HPDE6-E6E7 (cell line): ENCODE measurements at regions not wholly inside any gene's neighbourhood (a gene's known extent, or its start where the extent isn't known, plus 50 kb on each side); places are given as distances from the start of the nearest gene placed in this dataset.

Experiments
- DNase-seq: peaks from one replicate; pipeline ENCODE4 v3.0.0; 2011; ENCODE audit warnings: missing footprints; ENCODE audit errors: extremely low spot score

DNA sequence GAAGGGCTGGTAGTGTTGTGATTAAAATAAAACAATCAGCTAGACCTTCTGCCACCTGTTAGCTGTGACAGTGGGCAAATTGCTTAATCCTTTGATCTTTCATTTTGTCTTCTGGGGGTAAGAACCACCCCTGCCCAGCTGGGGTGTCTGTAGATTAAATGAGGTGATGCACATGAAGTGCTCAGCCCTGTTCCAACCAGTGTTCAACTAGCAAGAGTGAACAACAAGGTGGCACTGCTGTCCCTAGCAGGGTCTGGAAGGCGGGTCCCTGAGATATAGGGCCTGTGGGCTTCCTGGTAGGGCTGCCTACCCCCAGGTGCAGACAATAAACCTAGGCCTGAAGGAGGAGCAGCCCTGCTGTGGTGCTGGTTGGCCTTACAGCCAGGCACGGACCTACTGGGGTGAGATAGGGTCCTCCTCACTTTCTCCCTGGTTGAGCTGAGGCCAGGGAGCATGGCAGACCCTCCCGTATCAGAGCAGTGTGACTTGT, 60.6 kb downstream of the ARL6IP4 start:
- no peak for DNase-seq

DNA sequence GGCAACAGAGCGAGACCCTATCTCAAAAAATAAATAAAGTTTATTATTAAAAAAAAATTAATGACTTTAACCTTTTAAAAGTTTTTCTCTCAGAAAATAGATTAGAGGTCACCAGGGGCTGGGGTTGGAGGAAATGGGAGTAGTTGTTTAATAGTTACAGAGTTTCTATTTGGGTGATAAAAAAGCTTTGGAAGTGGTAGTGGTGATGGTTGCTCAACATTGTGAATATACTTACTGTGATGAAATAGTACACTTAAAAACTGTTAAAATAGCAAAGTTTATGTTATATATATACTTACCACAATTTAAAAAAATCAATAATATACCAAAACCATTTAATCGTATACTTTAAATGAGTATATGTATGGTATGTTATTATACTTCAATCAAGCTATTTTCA, 59.6 kb downstream of the ARL6IP4 start:
- no peak for DNase-seq

DNA sequence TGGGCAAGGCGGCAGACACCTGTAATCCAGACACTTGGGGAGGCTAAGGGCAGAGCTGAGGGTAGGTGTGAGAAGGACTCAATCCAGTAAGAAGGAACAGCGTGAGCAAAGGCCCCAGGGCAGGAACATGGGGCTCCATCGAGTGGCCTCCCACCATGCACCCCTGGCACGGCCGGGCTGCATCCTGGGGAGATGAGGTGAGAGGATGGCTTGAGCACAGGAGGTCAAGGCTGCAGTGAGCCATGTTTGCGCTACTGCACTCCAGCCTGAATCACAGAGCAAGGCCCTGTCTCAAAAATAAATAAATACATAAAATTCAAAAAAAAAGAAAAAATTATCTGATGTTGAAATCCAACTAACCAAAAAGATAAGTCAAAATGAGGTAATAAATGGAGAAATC, 58.5 kb downstream of the ARL6IP4 start:
- DNase-seq, result no peak

DNA sequence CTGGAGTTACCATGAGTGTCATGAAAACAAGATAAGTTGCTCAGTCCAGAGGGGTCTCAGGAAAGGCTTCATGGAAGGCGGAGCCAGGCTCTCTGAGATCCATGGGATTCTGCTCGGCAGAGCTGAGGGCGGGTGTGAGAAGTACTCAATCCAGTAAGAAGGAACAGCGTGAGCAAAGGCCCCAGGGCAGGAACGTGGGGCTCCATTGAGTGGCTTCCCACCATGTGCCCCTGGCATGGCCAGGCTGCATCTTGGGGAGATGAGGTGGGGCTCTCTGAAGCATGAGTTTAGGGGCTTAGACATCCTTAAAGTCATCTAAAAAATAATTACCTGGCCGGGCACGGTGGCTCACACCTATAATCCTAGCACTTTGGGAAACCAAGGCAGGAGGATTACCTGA, 58.0 kb downstream of the ARL6IP4 start:
- DNase-seq, result no peak

DNA sequence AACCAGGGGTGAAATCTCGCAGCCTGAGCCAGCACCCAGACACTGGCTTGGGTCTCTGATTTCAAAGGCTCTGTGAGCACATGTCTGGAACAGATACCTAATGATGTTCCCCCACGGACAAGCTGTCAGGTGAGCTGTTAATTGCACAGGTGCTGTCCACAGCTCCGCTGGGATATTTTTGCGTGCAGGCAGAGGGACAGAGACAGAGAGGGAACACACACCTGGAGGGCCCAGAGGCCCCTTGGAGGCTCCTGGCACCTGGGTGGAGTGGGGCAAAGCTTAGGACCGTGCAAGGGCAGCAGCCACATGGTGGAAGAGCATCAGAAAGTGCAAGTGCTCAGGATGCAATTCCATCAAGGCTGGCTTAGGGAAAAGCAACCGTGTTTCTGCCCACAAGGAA, 57.3 kb downstream of the ARL6IP4 start:
- DNase-seq, result no peak

DNA sequence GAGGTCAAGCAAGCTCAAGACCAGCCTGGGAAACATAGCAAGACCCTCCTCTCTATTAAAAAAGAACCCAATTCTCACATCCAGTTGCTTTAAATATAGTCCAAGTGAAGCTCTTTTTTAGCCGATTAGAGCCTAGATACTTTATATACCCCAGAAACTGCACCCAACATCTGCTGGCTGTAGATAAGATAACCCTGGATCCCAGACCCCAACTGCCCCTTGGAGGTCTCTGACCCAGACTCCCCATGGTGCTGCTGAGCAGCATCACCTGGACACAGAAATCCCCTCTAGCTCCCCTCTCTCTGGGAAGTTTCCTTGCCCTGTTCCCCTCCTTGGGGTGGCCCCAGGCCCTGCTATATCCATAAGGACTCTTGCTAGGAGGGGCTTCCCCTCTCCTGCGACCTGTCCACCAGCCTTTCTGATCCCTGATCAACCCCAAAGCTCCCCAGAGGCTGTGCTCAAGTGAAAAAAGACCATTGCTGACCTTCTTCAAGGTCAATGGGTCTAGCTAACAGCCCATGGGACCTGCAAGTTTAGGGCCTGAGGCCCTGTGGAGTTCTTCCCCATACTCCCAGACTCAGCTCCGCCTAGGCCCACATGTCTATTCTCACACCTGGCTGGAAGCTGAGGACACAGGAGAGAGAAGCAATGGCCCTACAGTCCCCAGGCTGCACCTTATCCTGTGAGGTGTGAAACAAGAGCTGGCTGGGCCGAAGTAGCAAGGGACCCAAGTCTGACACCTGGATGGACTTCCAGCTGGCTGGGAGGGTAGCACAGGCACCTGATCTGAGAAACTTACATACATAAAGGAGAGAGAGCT, 56.2 kb downstream of the ARL6IP4 start:
- no peak for DNase-seq

DNA sequence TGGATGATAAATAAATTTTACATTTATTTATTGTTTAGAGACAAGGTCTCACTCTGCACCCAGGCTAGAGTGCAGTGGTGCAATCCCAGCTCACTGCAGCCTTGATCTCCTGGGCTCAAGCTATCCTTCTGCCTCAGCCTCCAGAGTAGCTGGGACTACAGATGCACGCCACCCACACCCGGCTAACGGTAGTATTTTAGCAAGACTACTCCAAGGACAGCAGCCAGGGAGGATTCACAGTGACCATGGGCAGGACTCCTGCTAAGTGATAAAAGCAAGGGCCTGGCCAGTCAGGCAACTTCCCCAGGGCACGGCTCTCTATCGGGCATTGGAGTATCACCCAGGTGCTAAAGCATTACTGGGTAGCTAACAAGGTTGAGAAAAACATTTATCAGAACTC, 55.4 kb downstream of the ARL6IP4 start:
- no peak for DNase-seq

DNA sequence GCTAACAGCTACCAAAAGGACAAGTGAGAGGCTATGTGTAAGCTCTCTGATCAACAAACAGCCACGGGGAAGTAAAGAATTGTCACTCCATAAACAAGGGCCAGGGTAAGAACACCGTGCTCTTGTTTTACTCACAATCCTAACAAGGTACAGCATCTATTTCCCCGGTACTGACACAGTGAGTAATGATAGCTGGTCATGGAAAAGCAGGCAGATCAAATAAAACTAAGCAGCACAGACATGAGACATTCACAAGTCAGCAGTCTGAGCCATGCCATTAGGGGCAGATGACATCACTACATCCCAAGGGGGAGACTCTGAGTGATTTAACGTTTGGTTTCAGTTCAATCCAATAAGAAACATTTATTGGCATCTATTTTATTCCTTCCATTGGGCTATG, 54.4 kb downstream of the ARL6IP4 start:
- peak; percentile 27 for DNase-seq

DNA sequence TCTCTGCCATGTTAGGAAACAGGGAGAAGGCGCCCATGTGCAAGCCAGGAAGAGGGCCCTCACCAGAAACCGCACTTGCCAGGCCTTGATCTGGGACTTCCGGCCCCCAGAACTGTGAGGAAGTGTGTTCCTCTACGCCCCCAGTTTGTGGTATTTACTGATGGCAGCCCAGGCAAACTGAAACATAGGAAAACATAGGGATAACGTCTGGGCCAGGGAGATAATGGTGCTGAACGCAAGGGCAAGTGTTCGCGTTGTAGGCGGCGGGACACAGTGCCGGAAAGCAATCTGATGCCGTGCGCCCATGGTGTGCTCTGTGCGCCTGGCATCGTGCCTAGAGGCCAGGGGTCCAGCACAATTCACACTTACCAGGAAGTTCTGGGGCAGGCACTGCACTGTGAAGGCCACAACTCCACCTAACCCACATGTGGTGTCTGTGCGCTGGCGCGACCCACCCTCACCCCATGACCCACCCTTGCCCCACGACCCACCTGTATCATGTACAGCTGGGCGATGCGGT, 53.6 kb downstream of the ARL6IP4 start:
- no peak for DNase-seq

DNA sequence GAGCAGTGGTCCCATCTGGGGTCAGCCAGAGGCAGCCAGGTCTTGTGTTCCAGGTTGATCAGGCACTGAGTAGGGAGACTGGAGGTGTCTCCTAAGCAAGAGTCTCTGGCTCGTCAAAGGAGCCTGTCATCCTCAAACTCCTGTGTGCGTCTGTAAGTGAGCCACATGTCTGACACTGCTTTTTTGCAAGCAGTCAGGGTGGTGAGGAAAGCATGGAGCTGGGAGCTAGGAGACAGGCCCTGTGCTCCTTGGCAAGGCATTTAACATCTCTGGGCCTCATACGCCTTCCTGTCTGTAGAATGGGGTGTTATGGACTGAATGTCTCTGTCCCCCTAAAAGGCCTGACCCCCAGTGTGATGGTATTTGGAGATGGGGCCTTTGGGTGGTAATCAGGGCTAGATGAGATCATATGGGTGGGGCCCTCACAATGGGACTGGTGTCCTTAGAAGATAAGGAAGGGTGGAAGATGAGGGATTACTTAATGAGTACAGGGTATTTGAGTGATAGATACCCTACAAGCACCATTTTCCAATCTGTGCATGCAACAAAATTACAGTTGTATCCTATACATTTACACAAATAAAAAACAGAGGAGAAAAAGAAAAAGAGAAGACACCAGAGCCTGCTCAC, 53.0 kb downstream of the ARL6IP4 start:
- no peak for DNase-seq

DNA sequence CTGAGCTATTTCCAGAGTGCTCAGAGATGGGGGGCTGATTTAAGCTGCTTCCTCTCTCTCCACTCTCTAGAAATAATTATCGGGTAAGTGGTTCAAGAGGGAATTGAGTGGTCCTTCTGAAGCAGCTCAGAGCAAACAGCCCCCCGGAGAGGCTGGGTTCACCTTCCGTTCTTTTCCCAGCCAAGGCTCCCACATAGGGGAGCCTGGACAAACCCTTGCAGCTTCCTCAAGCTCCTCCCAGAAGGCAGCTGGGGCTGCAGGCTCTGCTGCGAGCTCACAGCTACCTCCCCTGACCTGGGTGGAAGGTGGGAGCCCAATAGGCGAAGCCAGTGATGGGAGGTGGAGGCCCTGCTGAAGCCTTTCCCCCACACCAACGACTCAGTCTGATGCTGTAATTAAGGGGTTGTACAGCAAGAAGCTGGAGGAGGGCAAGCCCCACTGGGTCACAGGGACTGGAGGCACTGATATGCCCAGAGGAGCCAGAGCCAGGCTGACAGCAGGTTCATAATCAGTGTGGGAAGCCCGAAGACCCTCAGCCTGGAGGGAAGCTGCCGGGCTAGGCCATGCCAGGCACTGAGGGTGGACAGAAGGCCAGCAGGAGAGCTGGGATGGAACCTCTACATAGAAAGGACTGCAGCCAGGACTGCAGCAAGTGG, 52.4 kb downstream of the ARL6IP4 start:
- no peak for DNase-seq
